Prostate gland (tissue), 2 donors: ENCODE measurements at regions not wholly inside any gene's neighbourhood (a gene's known extent, or its start where the extent isn't known, plus 50 kb on each side); places are given as distances from the start of the nearest gene placed in this dataset.

Experiments
- DNase-seq: peaks from one replicate; pipeline ENCODE4 v3.0.0-alpha.2; 2019; ENCODE audit warnings: low spot score
- H3K27ac ChIP-seq, 2 donors: fragments of 200-600 bp; sonication (generic); 2 replicates each; pipeline ENCODE4 v1.5.1; 2017 to 2019
- H3K27me3 ChIP-seq: fragments of 200-600 bp; sonication (generic); replicated peaks from 2 replicates; pipeline ENCODE4 v1.5.1; 2019; ENCODE audit not compliant: insufficient read depth
- H3K36me3 ChIP-seq, 2 donors: fragments of 200-600 bp; sonication (generic); 1 replicate in 1 of 2; 2 replicates in 1 of 2; pipeline versions ENCODE4 v1.5.1 to v1.8.1; 2017 to 2019
- H3K4me1 ChIP-seq: fragments of 200-600 bp; sonication (generic); replicated peaks from 2 replicates; pipeline ENCODE4 v1.5.1; 2019
- H3K4me3 ChIP-seq, 2 donors: fragments of 200-600 bp; sonication (generic); 2 replicates each; pipeline ENCODE4 v1.5.1; 2017 to 2019
- H3K9me3 ChIP-seq: fragments of 200-600 bp; sonication (generic); 2 replicates; pipeline ENCODE4 v1.5.1; 2017
- CTCF ChIP-seq, 4 experiments: fragments of 200-600 bp in 2 of 4; fragments of 450-650 bp in 2 of 4; sonication (generic) in 2 of 4; IDR thresholded peaks; 1 replicate in 3 of 4; 2 replicates in 1 of 4; pipeline ENCODE4 v1.5.1; 2016 to 2019; ENCODE audit warnings: antibody characterized with exemption in 4 of 4, mild to moderate bottlenecking in 2 of 4, moderate library complexity in 2 of 4
- POLR2A ChIP-seq: fragments of 450-650 bp; IDR thresholded peaks from one replicate; pipeline ENCODE4 v1.6.1; 2016; ENCODE audit warnings: antibody characterized with exemption, mild to moderate bottlenecking
- POLR2AphosphoS5 ChIP-seq: sonication (generic); formaldehyde crosslinking; IDR thresholded peaks from one replicate; pipeline ENCODE4 v1.6.1; 2017; ENCODE audit warnings: antibody characterized with exemption
- WGBS: methylation state at CpG from one replicate; pipeline ENCODE4 v1.1.5; 2018; 5-methylcytosine and 5-hydroxymethylcytosine counted together
- intact Hi-C: fragments of 100-400 bp; cut with DNase I; formaldehyde crosslinking; loops from one replicate; pipeline ENCODE4 v1.14.2; 2022

GRCh38 chr3:26536955-26537354 is 85.6 kb upstream of the LRRC3B start:
- intact Hi-C loops: no loop called here
- DNase-seq: no peak
- no peaks in the 10 kb centered on the region for H3K9me3 ChIP-seq
- 75% methylated on average over 2 of the region's 2 CpGs for WGBS
- no peaks in the 10 kb centered on the region for H3K36me3 ChIP-seq
- no peak overlapping the region for H3K27ac ChIP-seq
- no peak overlapping the region for H3K4me3 ChIP-seq
- no peaks in the 10 kb centered on the region for H3K27me3 ChIP-seq
- TF ChIP-seq POLR2A (no peak), POLR2AphosphoS5 (no peak), CTCF (IDR thresholded peaks at IDR 0.05) (no peak)
- H3K4me1 ChIP-seq: no peaks in the 10 kb centered on the region

- Histone ChIP-seq H3K27me3 (no peaks in the 10 kb centered on the region), H3K27ac (no peak overlapping the region), H3K36me3 (no peaks in the 10 kb centered on the region), H3K4me3 (no peak overlapping the region), H3K9me3 (no peaks in the 10 kb centered on the region), H3K4me1 (no peaks in the 10 kb centered on the region)
- TF ChIP-seq POLR2AphosphoS5 (no peak), CTCF (IDR thresholded peaks at IDR 0.05) (no peak), POLR2A (no peak)
- DNase-seq: no peak
- 63% methylated on average over 1 of the region's 1 CpG for WGBS
- intact Hi-C loops: no loop called here
These were observed 72.2 kb upstream of the LRRC3B start for GRCh38 chr3:26550413-26550812.

- H3K4me3 ChIP-seq: no peak overlapping the region
- WGBS: 87% methylated on average over 6 of the region's 6 CpGs
- intact Hi-C loops: no loop called here
- H3K27me3 ChIP-seq: no peaks in the 10 kb centered on the region
- H3K4me1 ChIP-seq: no peaks in the 10 kb centered on the region
- H3K36me3 ChIP-seq: no peaks in the 10 kb centered on the region
- H3K27ac ChIP-seq: no peak overlapping the region
- no peaks in the 10 kb centered on the region for H3K9me3 ChIP-seq
- TF ChIP-seq CTCF (IDR thresholded peaks at IDR 0.05) (no peak), POLR2A (no peak), POLR2AphosphoS5 (no peak)
- no peak for DNase-seq
These were observed 65.9 kb upstream of the LRRC3B start for GRCh38 chr3:26556637-26557036.

GRCh38 chr3:26558257-26558656 is 64.3 kb upstream of the LRRC3B start:
- no peak for DNase-seq
- no peaks in the 10 kb centered on the region for H3K36me3 ChIP-seq
- no peak overlapping the region for H3K4me3 ChIP-seq
- intact Hi-C loops: no loop called here
- WGBS: 95% methylated on average over 1 of the region's 1 CpG
- no peak overlapping the region for H3K27ac ChIP-seq
- H3K4me1 ChIP-seq: no peaks in the 10 kb centered on the region
- no peaks in the 10 kb centered on the region for H3K27me3 ChIP-seq
- no peak for TF ChIP-seq POLR2AphosphoS5
- no peak for TF ChIP-seq CTCF (IDR thresholded peaks at IDR 0.05)
- TF ChIP-seq POLR2A: no peak
- H3K9me3 ChIP-seq: no peaks in the 10 kb centered on the region

- Histone ChIP-seq H3K4me1 (no peaks in the 10 kb centered on the region), H3K27ac (no peak overlapping the region), H3K4me3 (no peak overlapping the region), H3K9me3 (no peaks in the 10 kb centered on the region), H3K27me3 (no peaks in the 10 kb centered on the region), H3K36me3 (no peaks in the 10 kb centered on the region)
- DNase-seq: no peak
- TF ChIP-seq CTCF (IDR thresholded peaks at IDR 0.05) (no peak), POLR2AphosphoS5 (no peak), POLR2A (no peak)
- intact Hi-C loops: no loop called here
- WGBS: 79% methylated on average over 3 of the region's 3 CpGs
These were observed 63.3 kb upstream of the LRRC3B start for GRCh38 chr3:26559227-26559626.
